BLaER1 treated with 17β-estradiol and CSF1 and Interleukin-3, amounts not matched to agents 10 nM and 100 nM (cell line): ENCODE measurements at regions not wholly inside any gene's neighbourhood (a gene's known extent, or its start where the extent isn't known, plus 50 kb on each side); places are given as distances from the start of the nearest gene placed in this dataset.
A peak's percentile ranks its signal among the peaks of the same experiment; 100 is the strongest.

ENCODE experiments used
- H3K27ac ChIP-seq, 11 experiments: shearing (Covaris generic); formaldehyde crosslinking; 2 replicates each; pipeline ENCODE4 v1.8.1; 2022
- H3K27me3 ChIP-seq, 11 experiments: shearing (Covaris generic); formaldehyde crosslinking; 2 replicates each; pipeline ENCODE4 v1.8.1; 2022
- H3K36me3 ChIP-seq, 11 experiments: shearing (Covaris generic); formaldehyde crosslinking; 2 replicates each; pipeline ENCODE4 v1.8.1; 2022
- H3K4me1 ChIP-seq, 10 experiments: shearing (Covaris generic); formaldehyde crosslinking; 2 replicates each; pipeline ENCODE4 v1.8.1; 2022
- H3K4me2 ChIP-seq, 11 experiments: shearing (Covaris generic); formaldehyde crosslinking; 2 replicates each; pipeline ENCODE4 v1.8.1; 2022
- H3K4me3 ChIP-seq, 10 experiments: shearing (Covaris generic); formaldehyde crosslinking; 2 replicates each; pipeline ENCODE4 v1.8.1; 2022
- H3K9ac ChIP-seq, 11 experiments: shearing (Covaris generic); formaldehyde crosslinking; 2 replicates each; pipeline ENCODE4 v1.8.1; 2022
- H3K9me3 ChIP-seq, 11 experiments: shearing (Covaris generic); formaldehyde crosslinking; replicated peaks in 1 of 11; 2 replicates each; pipeline ENCODE4 v1.8.1; 2022
- H4K20me1 ChIP-seq, 11 experiments: shearing (Covaris generic); formaldehyde crosslinking; 2 replicates each; pipeline ENCODE4 v1.8.1; 2022
- Cebpa-rat ChIP-seq, 11 experiments: shearing (Covaris generic); IDR thresholded peaks; 2 replicates each; pipeline ENCODE4 v1.8.1; 2022

GRCh38 chr17:53891726-53892125 is 69.0 kb downstream of the KIF2B start:
- Histone ChIP-seq H3K9me3 (peaks cover 0 to 15% (median 6%) of the 10 kb centered on the region in 11 experiments; a peak in 13 of 22 replicates), H3K27me3 (no peaks in the 10 kb centered on the region), H3K4me2 (no peak overlapping the region), H3K9ac (no peak overlapping the region), H3K27ac (no peak overlapping the region), H4K20me1 (no peaks in the 10 kb centered on the region), H3K4me1 (peaks cover 9 to 23% (median 15%) of the 10 kb centered on the region in 10 experiments), H3K4me3 (no peak overlapping the region), H3K36me3 (no peaks in the 10 kb centered on the region)
- no peak for TF ChIP-seq Cebpa-rat (IDR thresholded peaks at IDR 0.05)

GRCh38 chr17:53892222-53892621 is 69.5 kb downstream of the KIF2B start:
- no peak overlapping the region for H3K9ac ChIP-seq
- no peak overlapping the region for H3K4me2 ChIP-seq
- TF ChIP-seq Cebpa-rat (IDR thresholded peaks at IDR 0.05) = peak in 4 of 11 experiments; percentile 28 to 74 (median 38); a peak in 5 of 22 replicates
- H4K20me1 ChIP-seq = no peaks in the 10 kb centered on the region
- H3K4me1 ChIP-seq = peaks cover 12 to 28% (median 19%) of the 10 kb centered on the region in 10 experiments
- H3K9me3 ChIP-seq = peaks cover 0 to 15% (median 6%) of the 10 kb centered on the region in 11 experiments; a peak in 12 of 22 replicates
- H3K27me3 ChIP-seq = no peaks in the 10 kb centered on the region
- H3K4me3 ChIP-seq = no peak overlapping the region
- H3K36me3 ChIP-seq = no peaks in the 10 kb centered on the region
- H3K27ac ChIP-seq = no peak overlapping the region

GRCh38 chr17:53894591-53894990 is 71.9 kb downstream of the KIF2B start:
- Histone ChIP-seq H3K4me2 (peak overlapping the region in 5 of 11 experiments; percentile 3 to 47 (median 9); a peak in 5 of 22 replicates), H3K27me3 (no peaks in the 10 kb centered on the region), H3K36me3 (no peaks in the 10 kb centered on the region), H3K4me3 (no peak overlapping the region), H4K20me1 (no peaks in the 10 kb centered on the region), H3K9ac (no peak overlapping the region), H3K27ac (peak overlapping the region in 9 of 11 experiments; percentile 73 to 89 (median 82); a peak in 13 of 22 replicates), H3K4me1 (peaks cover 18 to 51% (median 28%) of the 10 kb centered on the region in 10 experiments), H3K9me3 (peaks cover 0 to 10% (median 0%) of the 10 kb centered on the region in 11 experiments; a peak in 3 of 22 replicates)
- no peak for TF ChIP-seq Cebpa-rat (IDR thresholded peaks at IDR 0.05)

GRCh38 chr17:53896047-53896446 is 73.3 kb downstream of the KIF2B start:
- TF ChIP-seq Cebpa-rat (IDR thresholded peaks at IDR 0.05) = peak in 3 of 11 experiments; percentile 45 to 65 (median 65); a peak in 5 of 22 replicates
- Histone ChIP-seq H3K4me3 (no peak overlapping the region; a peak in 1 of 20 replicates), H3K9ac (peak overlapping the region; percentile 29 to 76 (median 58); a peak in 17 of 22 replicates), H3K27me3 (no peaks in the 10 kb centered on the region), H3K4me1 (peaks cover 18 to 51% (median 28%) of the 10 kb centered on the region in 10 experiments), H3K9me3 (peaks cover 1 to 12% (median 4%) of the 10 kb centered on the region in 11 experiments; a peak in 17 of 22 replicates), H3K4me2 (peak overlapping the region; percentile 40 to 77 (median 59)), H3K36me3 (no peaks in the 10 kb centered on the region), H3K27ac (peak overlapping the region; percentile 73 to 89 (median 81)), H4K20me1 (no peaks in the 10 kb centered on the region)

- Histone ChIP-seq H3K27me3 (no peaks in the 10 kb centered on the region), H3K4me1 (peaks cover 13 to 46% (median 23%) of the 10 kb centered on the region in 10 experiments), H3K4me3 (no peak overlapping the region), H3K9ac (no peak overlapping the region), H3K27ac (no peak overlapping the region), H4K20me1 (no peaks in the 10 kb centered on the region), H3K9me3 (peaks cover 12 to 21% (median 17%) of the 10 kb centered on the region in 11 experiments), H3K4me2 (no peak overlapping the region), H3K36me3 (no peaks in the 10 kb centered on the region)
- TF ChIP-seq Cebpa-rat (IDR thresholded peaks at IDR 0.05) = no peak
Measured at GRCh38 chr17:53900951-53901350, 78.2 kb downstream of the KIF2B start.

GRCh38 chr17:53907435-53907834 is 84.7 kb downstream of the KIF2B start:
- H3K4me2 ChIP-seq = no peak overlapping the region
- peaks cover 0 to 4% (median under 1%) of the 10 kb centered on the region in 11 experiments; a peak in 2 of 22 replicates for H3K9me3 ChIP-seq
- no peak overlapping the region for H3K9ac ChIP-seq
- 0 out of 20 replicates have a peak, but pooled peaks cover 0 to 10% (median 0%) of the 10 kb centered on the region in 10 experiments for H3K4me1 ChIP-seq
- H3K27ac ChIP-seq = no peak overlapping the region
- H3K36me3 ChIP-seq = no peaks in the 10 kb centered on the region
- H3K4me3 ChIP-seq = no peak overlapping the region
- TF ChIP-seq Cebpa-rat (IDR thresholded peaks at IDR 0.05) = no peak
- H3K27me3 ChIP-seq = no peaks in the 10 kb centered on the region
- H4K20me1 ChIP-seq = no peaks in the 10 kb centered on the region

- no peak overlapping the region for H3K4me3 ChIP-seq
- no peaks in the 10 kb centered on the region for H3K4me1 ChIP-seq
- no peak for TF ChIP-seq Cebpa-rat (IDR thresholded peaks at IDR 0.05)
- H3K4me2 ChIP-seq = no peak overlapping the region
- no peaks in the 10 kb centered on the region for H3K36me3 ChIP-seq
- H3K27me3 ChIP-seq = no peaks in the 10 kb centered on the region
- H4K20me1 ChIP-seq = no peaks in the 10 kb centered on the region
- H3K9me3 ChIP-seq = 0 out of 22 replicates have a peak, but pooled peaks cover 0 to 1% (median 0%) of the 10 kb centered on the region in 11 experiments
- no peak overlapping the region for H3K27ac ChIP-seq
- H3K9ac ChIP-seq = no peak overlapping the region
Measured at GRCh38 chr17:53909802-53910201, 87.1 kb downstream of the KIF2B start.

- H3K36me3 ChIP-seq = no peaks in the 10 kb centered on the region
- H3K4me1 ChIP-seq = no peaks in the 10 kb centered on the region
- no peak overlapping the region for H3K27ac ChIP-seq
- no peaks in the 10 kb centered on the region for H3K9me3 ChIP-seq
- H3K4me2 ChIP-seq = no peak overlapping the region
- no peak for TF ChIP-seq Cebpa-rat (IDR thresholded peaks at IDR 0.05)
- no peaks in the 10 kb centered on the region for H3K27me3 ChIP-seq
- H3K9ac ChIP-seq = no peak overlapping the region
- H3K4me3 ChIP-seq = no peak overlapping the region
- no peaks in the 10 kb centered on the region for H4K20me1 ChIP-seq
Measured at GRCh38 chr17:53912117-53912516, 89.4 kb downstream of the KIF2B start.

- no peak for TF ChIP-seq Cebpa-rat (IDR thresholded peaks at IDR 0.05)
- Histone ChIP-seq H3K9me3 (no peaks in the 10 kb centered on the region), H3K4me2 (no peak overlapping the region), H3K4me3 (no peak overlapping the region), H3K4me1 (peaks cover 0 to 7% (median 0%) of the 10 kb centered on the region in 10 experiments; a peak in 2 of 20 replicates), H3K9ac (no peak overlapping the region), H3K36me3 (no peaks in the 10 kb centered on the region), H4K20me1 (no peaks in the 10 kb centered on the region), H3K27me3 (no peaks in the 10 kb centered on the region), H3K27ac (no peak overlapping the region)
Measured at GRCh38 chr17:53919356-53919755, 96.6 kb downstream of the KIF2B start.
